Panc1 (cell line): ENCODE measurements at regions not wholly inside any gene's neighbourhood (a gene's known extent, or its start where the extent isn't known, plus 50 kb on each side); places are given as distances from the start of the nearest gene placed in this dataset.

Experiments used
- ATAC-seq: fragments of 200-7000 bp; cut with Tn5 transposase; 2 replicates; pipeline ENCODE4 v1.9.1; 2020; ENCODE audit warnings: mild to moderate bottlenecking, moderate library complexity
- BruUV-seq: library from RNA; stranded (reverse); fragments of 400-500 nt; replicated peaks from 2 replicates; lab custom pipeline; 2021; lab: Mats Ljungman, UMichigan
- CTCF ChIA-PET: fragments of 300-600 bp; sonication (Branson Sonifier 250); formaldehyde crosslinking; loops from one replicate; lab custom pipeline; 2022; ENCODE audit warnings: antibody characterized with exemption; lab: Charles Lee
- POLR2A ChIA-PET: fragments of 300-600 bp; sonication (Branson Sonifier 250); formaldehyde crosslinking; loops from one replicate; lab custom pipeline; 2022; ENCODE audit warnings: antibody characterized with exemption; lab: Charles Lee
- DNase-seq: peaks from one replicate; pipeline ENCODE4 v3.0.0-alpha.2; 2010; ENCODE audit warnings: low read depth, low spot score
- H3K27ac ChIP-seq: 2 replicates; pipeline ENCODE4 v1.5.1; 2011; ENCODE audit warnings: mild to moderate bottlenecking, low read length, inconsistent platforms
- H3K27me3 ChIP-seq: fragments of 200-500 bp; sonication (Bioruptor generic); 2 replicates; pipeline ENCODE4 v1.6.0; 2014; ENCODE audit warnings: low read length, inconsistent platforms; ENCODE audit not compliant: control insufficient read depth, insufficient read depth
- H3K36me3 ChIP-seq: fragments of 200-500 bp; sonication (Bioruptor generic); 2 replicates; pipeline ENCODE4 v1.5.1; 2014; ENCODE audit warnings: inconsistent platforms, mild to moderate bottlenecking, low read length, moderate library complexity; ENCODE audit not compliant: control insufficient read depth, insufficient read depth
- H3K4me1 ChIP-seq: 2 replicates; pipeline ENCODE4 v1.5.1; 2011; ENCODE audit warnings: inconsistent platforms, mild to moderate bottlenecking, low read length, moderate library complexity; ENCODE audit not compliant: control insufficient read depth, insufficient read depth
- H3K4me3 ChIP-seq, 2 experiments: 2 replicates each; pipeline ENCODE4 v1.5.1; 2011 to 2012; ENCODE audit warnings: low read depth in 2 of 2, low read length in 2 of 2, mild to moderate bottlenecking in 2 of 2, inconsistent platforms in 1 of 2, moderate library complexity in 1 of 2
- H3K9me3 ChIP-seq: fragments of 200-500 bp; sonication (Bioruptor generic); 2 replicates; pipeline ENCODE4 v1.5.1; 2014; ENCODE audit warnings: low read depth, mild to moderate bottlenecking, inconsistent platforms, low read length, moderate library complexity; ENCODE audit not compliant: control insufficient read depth, insufficient read depth
- CTCF ChIP-seq: fragments of 450-650 bp; IDR thresholded peaks from 2 replicates; pipeline ENCODE4 v1.5.1; 2017; ENCODE audit warnings: mild to moderate bottlenecking
- POLR2AphosphoS5 ChIP-seq: IDR thresholded peaks from 2 replicates; pipeline ENCODE4 v1.6.1; 2012; ENCODE audit warnings: mild to moderate bottlenecking, low read depth, low read length, moderate library complexity
- REST ChIP-seq, 2 experiments: IDR thresholded peaks; 2 replicates each; pipeline ENCODE4 v1.6.1; 2011 to 2012; ENCODE audit warnings: low read depth in 2 of 2, control low read depth in 1 of 2, low read length in 1 of 2, mild to moderate bottlenecking in 1 of 2, moderate library complexity in 1 of 2; ENCODE audit not compliant: insufficient read depth in 1 of 2
- SIN3A ChIP-seq: IDR thresholded peaks from 2 replicates; pipeline ENCODE4 v1.6.1; 2012; ENCODE audit warnings: low read depth, mild to moderate bottlenecking, low read length, moderate library complexity, borderline replicate concordance; ENCODE audit not compliant: insufficient read depth
- TCF7L2 ChIP-seq: IDR thresholded peaks from 2 replicates; pipeline ENCODE4 v1.6.1; 2011; ENCODE audit warnings: mild to moderate bottlenecking, low read depth, low read length, inconsistent platforms
- in situ Hi-C: cut with HindIII; loops from 2 replicates; pipeline ENCODE4 v1.10.0; 2016; ENCODE audit warnings: low sequenced_read_pairs, low pct_unique_long_range_greater_than_20kb
- intact Hi-C: fragments of 100-400 bp; cut with micrococcal nuclease; formaldehyde crosslinking; loops from one replicate; pipeline ENCODE4 v1.10.0; 2022; ENCODE audit not compliant: unreplicated experiment

- in situ Hi-C loops (no loop called here), intact Hi-C loops (no loop called here)
- Histone ChIP-seq H3K4me3 (no peak overlapping the region), H3K4me1 (no peaks in the 10 kb centered on the region), H3K27me3 (no peaks in the 10 kb centered on the region), H3K27ac (no peak overlapping the region), H3K9me3 (no peaks in the 10 kb centered on the region), H3K36me3 (no peaks in the 10 kb centered on the region)
- CTCF ChIA-PET: no interaction called here
- no peak for TF ChIP-seq REST (IDR thresholded peaks at IDR 0.05; ENCODE audit: insufficient read depth in 1 of 2, low read depth in 2 of 2, low read length in 1 of 2)
- TF ChIP-seq CTCF: no peak
- no peak for TF ChIP-seq POLR2AphosphoS5
- no peak for TF ChIP-seq TCF7L2
- TF ChIP-seq SIN3A: no peak
- ATAC-seq (no peak), DNase-seq (no peak)
- BruUV-seq: no TSS peak
- POLR2A ChIA-PET: no interaction called here
Observed at GRCh38 chr5:4737868-4738267, 402.3 kb upstream of the ADAMTS16 start.

GRCh38 chr5:4738298-4738697 lies 401.8 kb upstream of the ADAMTS16 start:
- H3K36me3 ChIP-seq: no peaks in the 10 kb centered on the region
- H3K9me3 ChIP-seq: no peaks in the 10 kb centered on the region
- intact Hi-C loops: no loop called here
- H3K4me1 ChIP-seq: no peaks in the 10 kb centered on the region
- no TSS peak for BruUV-seq
- ATAC-seq (no peak), DNase-seq (no peak)
- CTCF ChIA-PET: no interaction called here
- no peak overlapping the region for H3K4me3 ChIP-seq
- no peak for TF ChIP-seq CTCF
- TF ChIP-seq SIN3A: no peak
- no peak for TF ChIP-seq POLR2AphosphoS5
- TF ChIP-seq TCF7L2: no peak
- TF ChIP-seq REST (IDR thresholded peaks at IDR 0.05; ENCODE audit: insufficient read depth in 1 of 2, low read depth in 2 of 2, low read length in 1 of 2): no peak
- POLR2A ChIA-PET: no interaction called here
- H3K27ac ChIP-seq: no peak overlapping the region
- H3K27me3 ChIP-seq: no peaks in the 10 kb centered on the region
- in situ Hi-C loops: no loop called here
